ENCODE measurements at regions not wholly inside any gene's neighbourhood (a gene's known extent, or its start where the extent isn't known, plus 50 kb on each side); places are given as distances from the start of the nearest gene placed in this dataset.
"Not testable (repeated sequence)": the region's sequence is repeated elsewhere in the genome, so short reads cannot be mapped to it uniquely, and the experiment has no call there.

GRCh38 chr12:61996717-61997116 lies 263.5 kb upstream of the USP15 start:
- no peak for DNase-seq

- no peak for DNase-seq
These were observed 261.4 kb upstream of the USP15 start for GRCh38 chr12:61998791-61999190.

- no peak for DNase-seq
These were observed 260.9 kb upstream of the USP15 start for GRCh38 chr12:61999311-61999710.

- DNase-seq: no peak
These were observed 258.8 kb upstream of the USP15 start for GRCh38 chr12:62001424-62001823.

GRCh38 chr12:62003226-62003625 lies 257.0 kb upstream of the USP15 start:
- DNase-seq: no peak

GRCh38 chr12:62003701-62004100 lies 256.5 kb upstream of the USP15 start:
- DNase-seq: no peak

GRCh38 chr12:62005615-62006014 lies 254.6 kb upstream of the USP15 start:
- no peak for DNase-seq

- no peak for DNase-seq
These were observed 254.0 kb upstream of the USP15 start for GRCh38 chr12:62006076-62006732.

- DNase-seq: no peak
These were observed 251.5 kb upstream of the USP15 start for GRCh38 chr12:62008703-62009102.

GRCh38 chr12:62009445-62009844 lies 250.8 kb upstream of the USP15 start:
- no peak for DNase-seq

- not testable (repeated sequence) for DNase-seq
These were observed 249.8 kb upstream of the USP15 start for GRCh38 chr12:62010331-62010906.

GRCh38 chr12:62010973-62011372 lies 249.2 kb upstream of the USP15 start:
- not testable (repeated sequence) for DNase-seq

GRCh38 chr12:62014330-62014729 lies 245.9 kb upstream of the USP15 start:
- DNase-seq: no peak

- no peak for DNase-seq
These were observed 244.2 kb upstream of the USP15 start for GRCh38 chr12:62016021-62016420.

GRCh38 chr12:62021808-62022207 lies 238.4 kb upstream of the USP15 start:
- DNase-seq: no peak

GRCh38 chr12:62028536-62028935 lies 231.7 kb upstream of the USP15 start:
- DNase-seq: no peak

- no peak for DNase-seq
These were observed 227.3 kb upstream of the USP15 start for GRCh38 chr12:62032870-62033269.

GRCh38 chr12:62044450-62045135 lies 215.6 kb upstream of the USP15 start:
- DNase-seq: peak; percentile 24

GRCh38 chr12:62045211-62045610 lies 215.0 kb upstream of the USP15 start:
- no peak for DNase-seq

GRCh38 chr12:62050785-62051184 lies 209.4 kb upstream of the USP15 start:
- DNase-seq: peak; percentile 39

GRCh38 chr12:62069976-62070375 lies 190.2 kb upstream of the USP15 start:
- no peak for DNase-seq

GRCh38 chr12:62073236-62073635 lies 187.0 kb upstream of the USP15 start:
- not testable (repeated sequence) for DNase-seq

GRCh38 chr12:62075870-62076269 lies 184.3 kb upstream of the USP15 start:
- DNase-seq: no peak

- DNase-seq: no peak
These were observed 182.2 kb upstream of the USP15 start for GRCh38 chr12:62078020-62078419.
